ENCODE measurements at regions not wholly inside any gene's neighbourhood (a gene's known extent, or its start where the extent isn't known, plus 50 kb on each side); places are given as distances from the start of the nearest gene placed in this dataset.

DNA sequence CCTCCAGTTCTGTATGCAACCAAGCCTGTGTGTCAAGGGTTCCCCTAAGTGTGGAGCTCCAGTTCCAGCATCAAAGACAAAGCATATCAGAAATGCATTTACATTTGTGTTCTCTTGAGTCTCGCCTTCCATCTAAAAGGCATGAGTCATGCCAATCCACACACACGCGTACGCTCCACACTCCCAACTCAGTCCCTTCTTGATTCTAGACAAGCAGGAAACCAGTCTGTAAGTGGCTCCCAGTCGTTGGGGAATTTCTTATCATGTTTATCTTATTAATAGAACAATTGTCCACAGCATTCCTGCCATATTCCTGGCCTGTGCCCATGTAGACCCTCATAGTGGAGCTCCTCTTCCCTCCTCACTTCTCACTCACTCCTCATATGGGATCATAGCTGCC is 86.4 kb upstream of the SLC35G4 start:
- TF ChIP-seq, protein P1, sequence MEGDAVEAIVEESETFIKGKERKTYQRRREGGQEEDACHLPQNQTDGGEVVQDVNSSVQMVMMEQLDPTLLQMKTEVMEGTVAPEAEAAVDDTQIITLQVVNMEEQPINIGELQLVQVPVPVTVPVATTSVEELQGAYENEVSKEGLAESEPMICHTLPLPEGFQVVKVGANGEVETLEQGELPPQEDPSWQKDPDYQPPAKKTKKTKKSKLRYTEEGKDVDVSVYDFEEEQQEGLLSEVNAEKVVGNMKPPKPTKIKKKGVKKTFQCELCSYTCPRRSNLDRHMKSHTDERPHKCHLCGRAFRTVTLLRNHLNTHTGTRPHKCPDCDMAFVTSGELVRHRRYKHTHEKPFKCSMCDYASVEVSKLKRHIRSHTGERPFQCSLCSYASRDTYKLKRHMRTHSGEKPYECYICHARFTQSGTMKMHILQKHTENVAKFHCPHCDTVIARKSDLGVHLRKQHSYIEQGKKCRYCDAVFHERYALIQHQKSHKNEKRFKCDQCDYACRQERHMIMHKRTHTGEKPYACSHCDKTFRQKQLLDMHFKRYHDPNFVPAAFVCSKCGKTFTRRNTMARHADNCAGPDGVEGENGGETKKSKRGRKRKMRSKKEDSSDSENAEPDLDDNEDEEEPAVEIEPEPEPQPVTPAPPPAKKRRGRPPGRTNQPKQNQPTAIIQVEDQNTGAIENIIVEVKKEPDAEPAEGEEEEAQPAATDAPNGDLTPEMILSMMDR (IDR thresholded peaks at IDR 0.05), result no peak
- TF ChIP-seq POLR2AphosphoS5 (IDR thresholded peaks at IDR 0.05) (no peak), POLR2A (IDR thresholded peaks at IDR 0.05) (no peak), EP300 (IDR thresholded peaks at IDR 0.05) (no peak)
